Mucosa of descending colon (tissue), 3 donors: ENCODE measurements at regions not wholly inside any gene's neighbourhood (a gene's known extent, or its start where the extent isn't known, plus 50 kb on each side); places are given as distances from the start of the nearest gene placed in this dataset.
A peak's percentile ranks its signal among the peaks of the same experiment; 100 is the strongest.

Source experiments
- ATAC-seq: fragments of 200-7000 bp; cut with Tn5 transposase; one replicate; pipeline ENCODE4 v1.9.1; 2020; ENCODE audit warnings: mild to moderate bottlenecking, moderate library complexity
- DNase-seq, 3 donors: peaks; one replicate each; pipeline ENCODE4 v3.0.0-alpha.2; 2020
- H3K36me3 ChIP-seq: fragments of 200-600 bp; one replicate; pipeline ENCODE4 v1.8.0; 2021; ENCODE audit warnings: low read depth, mild to moderate bottlenecking
- H3K4me1 ChIP-seq: fragments of 200-600 bp; one replicate; pipeline ENCODE4 v1.8.0; 2021; ENCODE audit warnings: low read depth, mild to moderate bottlenecking
- H3K4me3 ChIP-seq: fragments of 200-600 bp; one replicate; pipeline ENCODE4 v1.8.0; 2021; ENCODE audit warnings: mild to moderate bottlenecking
- H3K9me3 ChIP-seq: fragments of 200-600 bp; one replicate; pipeline ENCODE4 v1.8.0; 2021; ENCODE audit warnings: mild to moderate bottlenecking
- intact Hi-C, 2 donors: fragments of 100-400 bp; cut with DNase I in 1 of 2; cut with micrococcal nuclease in 1 of 2; formaldehyde crosslinking; loops; one replicate each; pipeline versions ENCODE4 v1.11.0 to v1.11.1; 2022; cut with DNase I, micrococcal nuclease
- TF ChIP-seq, protein P1 (sequence below): fragments of 200-600 bp; IDR thresholded peaks from one replicate; pipeline ENCODE4 v1.8.0; 2022; ENCODE audit warnings: antibody characterized with exemption, mild to moderate bottlenecking
- donor health status: DM: no; HTN: no; CAD: no; lungs with moderate emphysema.
- donor health status: DM: no; HTN: no; CAD: no.
- donor health status: DM: no; HTN: yes; CAD: no.

DNA sequence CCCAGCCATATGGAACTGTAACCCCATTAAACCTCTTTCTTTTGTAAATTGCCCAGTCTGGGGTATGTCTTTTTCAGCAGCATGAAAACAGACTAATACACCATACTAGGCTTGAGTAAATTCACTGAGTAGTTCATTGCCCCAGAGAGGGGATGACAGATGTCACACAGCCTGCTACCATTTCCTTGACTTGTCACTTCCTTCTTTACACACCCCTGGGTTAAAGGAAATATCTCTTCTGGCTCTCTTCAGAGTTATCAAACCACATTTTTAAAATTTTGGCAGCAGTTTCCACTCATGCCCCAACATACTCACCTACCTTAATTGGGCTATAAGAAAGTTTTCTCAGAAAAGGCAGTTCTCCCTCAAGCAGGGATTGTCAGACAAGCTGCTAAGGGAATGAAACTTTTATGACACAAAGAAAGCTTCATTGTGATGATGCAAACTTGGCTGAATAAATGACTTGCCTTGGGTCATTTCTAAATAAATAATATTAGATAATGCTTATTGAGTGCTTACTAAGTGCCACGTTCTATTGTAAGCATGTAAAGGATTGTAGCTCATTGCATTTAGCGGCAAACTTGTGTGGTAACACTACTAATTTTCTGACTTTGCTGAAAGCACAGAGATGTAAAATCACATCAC, 68.0 kb upstream of the RBMS3 start:
- no peaks in the 10 kb centered on the region for H3K9me3 ChIP-seq
- intact Hi-C loops: no loop called here
- peak; percentile 34 for ATAC-seq
- no peak overlapping the region for H3K4me3 ChIP-seq
- no peak for DNase-seq
- H3K4me1 ChIP-seq: no peaks in the 10 kb centered on the region
- TF ChIP-seq, protein P1, sequence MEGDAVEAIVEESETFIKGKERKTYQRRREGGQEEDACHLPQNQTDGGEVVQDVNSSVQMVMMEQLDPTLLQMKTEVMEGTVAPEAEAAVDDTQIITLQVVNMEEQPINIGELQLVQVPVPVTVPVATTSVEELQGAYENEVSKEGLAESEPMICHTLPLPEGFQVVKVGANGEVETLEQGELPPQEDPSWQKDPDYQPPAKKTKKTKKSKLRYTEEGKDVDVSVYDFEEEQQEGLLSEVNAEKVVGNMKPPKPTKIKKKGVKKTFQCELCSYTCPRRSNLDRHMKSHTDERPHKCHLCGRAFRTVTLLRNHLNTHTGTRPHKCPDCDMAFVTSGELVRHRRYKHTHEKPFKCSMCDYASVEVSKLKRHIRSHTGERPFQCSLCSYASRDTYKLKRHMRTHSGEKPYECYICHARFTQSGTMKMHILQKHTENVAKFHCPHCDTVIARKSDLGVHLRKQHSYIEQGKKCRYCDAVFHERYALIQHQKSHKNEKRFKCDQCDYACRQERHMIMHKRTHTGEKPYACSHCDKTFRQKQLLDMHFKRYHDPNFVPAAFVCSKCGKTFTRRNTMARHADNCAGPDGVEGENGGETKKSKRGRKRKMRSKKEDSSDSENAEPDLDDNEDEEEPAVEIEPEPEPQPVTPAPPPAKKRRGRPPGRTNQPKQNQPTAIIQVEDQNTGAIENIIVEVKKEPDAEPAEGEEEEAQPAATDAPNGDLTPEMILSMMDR: no peak
- no peaks in the 10 kb centered on the region for H3K36me3 ChIP-seq

DNA sequence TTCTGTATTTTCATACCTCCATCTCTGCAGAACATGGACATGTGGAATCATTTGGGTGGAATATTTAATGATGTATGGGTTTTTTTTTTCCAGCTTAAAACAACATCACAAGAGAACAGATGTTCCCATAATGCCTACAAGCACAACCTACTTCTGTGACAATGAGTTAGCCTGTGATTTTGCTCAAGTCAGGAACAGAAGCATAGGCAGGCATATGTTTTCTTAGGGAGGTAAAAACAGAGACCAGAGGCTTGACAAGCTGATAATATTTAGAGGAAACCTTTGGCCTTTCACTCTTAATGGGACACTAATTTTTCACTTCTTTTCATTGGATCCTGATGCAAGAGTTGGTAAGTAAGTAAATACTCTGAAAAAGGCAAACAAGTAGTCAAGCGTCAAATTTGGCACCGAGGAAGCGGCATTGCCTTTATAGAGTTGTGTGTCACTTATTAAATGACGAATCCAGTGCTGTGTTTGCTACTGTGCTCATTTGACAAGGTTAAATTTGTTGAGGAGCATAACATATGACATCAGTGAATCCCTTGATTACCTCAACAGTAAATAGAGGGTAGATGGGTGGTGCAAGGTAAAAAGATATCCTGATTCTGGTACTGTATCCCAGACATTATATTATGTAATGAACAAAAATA, 66.7 kb upstream of the RBMS3 start:
- H3K4me3 ChIP-seq: no peak overlapping the region
- TF ChIP-seq, protein P1: no peak
- intact Hi-C loops: no loop called here

DNA sequence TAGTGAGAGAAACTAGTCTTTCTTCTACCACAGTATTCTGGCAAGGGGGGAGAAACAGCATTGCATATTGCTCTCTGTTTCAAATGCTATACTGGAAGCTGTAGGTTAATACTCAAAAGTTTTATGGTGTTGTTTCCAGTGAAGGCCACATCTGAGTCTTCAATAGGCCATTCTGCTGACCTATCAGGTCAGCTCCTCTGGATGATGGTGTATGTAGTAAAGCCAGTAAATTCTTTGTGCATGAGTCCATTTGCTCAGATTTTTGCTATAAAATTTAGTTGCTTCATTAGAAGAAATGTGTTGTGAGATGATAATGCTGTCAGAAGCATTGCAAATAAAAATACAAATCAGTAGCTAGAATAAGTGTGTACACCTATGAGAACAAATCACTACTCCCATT, 64.9 kb upstream of the RBMS3 start:
- intact Hi-C loops: no loop called here
- no peak for ATAC-seq
- Histone ChIP-seq H3K4me3 (no peak overlapping the region), H3K36me3 (no peaks in the 10 kb centered on the region), H3K4me1 (no peaks in the 10 kb centered on the region), H3K9me3 (no peaks in the 10 kb centered on the region)
- TF ChIP-seq, protein P1: no peak
- no peak for DNase-seq

More for the DNA sequence above, 66.7 kb upstream of the RBMS3 start:
- Histone ChIP-seq H3K4me1 (no peaks in the 10 kb centered on the region), H3K36me3 (no peaks in the 10 kb centered on the region), H3K9me3 (no peaks in the 10 kb centered on the region)
- no peak for DNase-seq
- ATAC-seq: no peak

DNA sequence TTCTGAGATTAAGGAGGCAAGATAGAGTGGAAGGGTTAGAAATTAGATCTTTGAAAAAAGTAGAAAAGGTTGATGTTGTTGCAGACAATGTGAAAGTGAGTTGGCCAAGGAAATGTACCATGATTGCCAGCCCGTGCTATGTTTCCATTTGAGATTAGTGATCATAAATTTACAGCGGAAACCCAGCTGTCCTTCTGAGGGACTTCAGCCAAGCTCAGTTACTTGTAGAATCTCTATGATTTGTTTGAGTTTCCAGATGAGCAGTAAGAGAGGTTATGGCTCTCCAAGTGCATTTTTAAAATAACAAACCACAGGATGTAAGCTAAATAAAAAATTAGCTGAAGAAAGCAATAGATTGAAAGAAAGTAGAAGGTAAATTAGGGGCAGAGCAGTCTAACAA, 54.2 kb upstream of the RBMS3 start:
- intact Hi-C loops: no loop called here
- ATAC-seq (no peak), DNase-seq (no peak)
- H3K4me1 ChIP-seq: no peaks in the 10 kb centered on the region
- H3K4me3 ChIP-seq: no peak overlapping the region
- H3K9me3 ChIP-seq: no peaks in the 10 kb centered on the region
- H3K36me3 ChIP-seq: no peaks in the 10 kb centered on the region
- TF ChIP-seq, protein P1: no peak

DNA sequence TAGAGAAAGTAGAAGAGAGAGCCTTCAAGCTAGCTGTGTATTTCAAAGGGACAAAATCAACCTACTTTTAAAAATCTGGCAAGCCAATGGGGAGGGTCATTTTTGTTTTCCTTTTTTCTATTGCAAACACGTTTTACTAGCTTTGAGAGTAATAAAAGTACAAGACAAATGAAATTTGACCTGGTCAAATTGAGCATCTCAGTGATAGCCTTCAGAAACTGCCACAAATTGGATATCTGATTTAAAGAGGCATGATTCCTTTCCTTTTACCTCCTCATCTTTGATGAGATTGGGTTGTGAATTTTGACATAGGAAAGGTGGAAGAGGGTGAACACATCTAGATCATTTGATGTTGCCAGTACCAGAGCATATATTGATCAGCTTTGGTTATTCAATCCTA, 53.6 kb upstream of the RBMS3 start:
- intact Hi-C loops: no loop called here
- DNase-seq: no peak
- H3K4me3 ChIP-seq: no peak overlapping the region
- TF ChIP-seq, protein P1: no peak
- H3K36me3 ChIP-seq: no peaks in the 10 kb centered on the region
- ATAC-seq: no peak
- no peaks in the 10 kb centered on the region for H3K9me3 ChIP-seq
- H3K4me1 ChIP-seq: no peaks in the 10 kb centered on the region
